CD4-positive, alpha-beta T cell (primary cell): ENCODE measurements at regions not wholly inside any gene's neighbourhood (a gene's known extent, or its start where the extent isn't known, plus 50 kb on each side); places are given as distances from the start of the nearest gene placed in this dataset.

Experiments
- ATAC-seq: fragments of 200-7000 bp; cut with Tn5 transposase; one replicate; pipeline ENCODE4 v1.10.0; 2022; ENCODE audit warnings: mild to moderate bottlenecking; ENCODE audit not compliant: poor library complexity
- CTCF ChIA-PET: fragments of 350-600 bp; sonication (Branson Sonifier 250); formaldehyde crosslinking; loops from one replicate; lab custom pipeline; 2021; ENCODE audit warnings: antibody characterized with exemption, inconsistent platforms; lab: Charles Lee
- POLR2A ChIA-PET: fragments of 350-600 bp; sonication (Branson Sonifier 250); formaldehyde crosslinking; loops from one replicate; lab custom pipeline; 2021; ENCODE audit warnings: antibody characterized with exemption, inconsistent platforms; lab: Charles Lee
- DNase-seq, 14 experiments: peaks; one replicate each; pipeline ENCODE4 v3.0.0-alpha.2; 2013 to 2020; ENCODE audit warnings: mixed read lengths in 2 of 14
- H3K27ac ChIP-seq, 2 donors: one replicate each; pipeline versions ENCODE4 v1.5.1 to v1.7.0; 2013; ENCODE audit warnings: low read length in 2 of 2, low read depth in 1 of 2, mild to moderate bottlenecking in 1 of 2
- H3K27me3 ChIP-seq, 2 experiments: 1 replicate in 1 of 2; 2 replicates in 1 of 2; pipeline versions ENCODE4 v1.6.1 to v1.7.0; 2013; ENCODE audit warnings: low read length in 2 of 2, control low read depth in 1 of 2, mild to moderate bottlenecking in 1 of 2, moderate library complexity in 1 of 2; ENCODE audit not compliant: insufficient read depth in 2 of 2, control insufficient read depth in 1 of 2
- H3K36me3 ChIP-seq: one replicate; pipeline ENCODE4 v1.6.1; 2013; ENCODE audit warnings: low read length, control low read depth; ENCODE audit not compliant: insufficient read depth
- H3K4me1 ChIP-seq: one replicate; pipeline ENCODE4 v1.6.1; 2013; ENCODE audit warnings: low read length, control low read depth; ENCODE audit not compliant: insufficient read depth
- H3K4me3 ChIP-seq: one replicate; pipeline ENCODE4 v1.5.1; 2013; ENCODE audit warnings: mild to moderate bottlenecking, low read length, moderate library complexity
- H3K9me3 ChIP-seq, 2 experiments: 1 replicate in 1 of 2; 2 replicates in 1 of 2; pipeline versions ENCODE4 v1.6.1 to v1.7.0; 2013; ENCODE audit warnings: low read length in 2 of 2, mild to moderate bottlenecking in 2 of 2, control low read depth in 1 of 2, moderate library complexity in 1 of 2; ENCODE audit not compliant: control insufficient read depth in 1 of 2, insufficient read depth in 1 of 2
- H3K27ac Mint-ChIP-seq: one replicate; pipeline ENCODE4 v1.8.0; 2020; ENCODE audit warnings: mixed read lengths
- H3K27me3 Mint-ChIP-seq: one replicate; pipeline ENCODE4 v1.8.0; 2021; ENCODE audit warnings: mixed read lengths
- H3K36me3 Mint-ChIP-seq: one replicate; pipeline ENCODE4 v1.8.0; 2021; ENCODE audit warnings: low read depth, mixed read lengths
- H3K4me1 Mint-ChIP-seq: one replicate; pipeline ENCODE4 v1.8.0; 2021; ENCODE audit warnings: low read depth, mixed read lengths
- H3K4me3 Mint-ChIP-seq: one replicate; pipeline ENCODE4 v1.8.0; 2020; ENCODE audit warnings: mild to moderate bottlenecking, mixed read lengths
- H3K9me3 Mint-ChIP-seq: one replicate; pipeline ENCODE4 v1.8.0; 2020; ENCODE audit warnings: mixed read lengths
- intact Hi-C, 2 experiments: fragments of 100-400 bp; cut with DNase I in 1 of 2; cut with micrococcal nuclease in 1 of 2; formaldehyde crosslinking; loops; one replicate each; pipeline versions ENCODE4 v1.15.1 to v1.9.0; 2023 to 2025; cut with DNase I, micrococcal nuclease
- TF ChIP-seq, protein P1 (sequence below): fragments of 200-600 bp; IDR thresholded peaks from one replicate; pipeline ENCODE4 v1.8.0; 2022; ENCODE audit warnings: antibody characterized with exemption, mild to moderate bottlenecking

DNA sequence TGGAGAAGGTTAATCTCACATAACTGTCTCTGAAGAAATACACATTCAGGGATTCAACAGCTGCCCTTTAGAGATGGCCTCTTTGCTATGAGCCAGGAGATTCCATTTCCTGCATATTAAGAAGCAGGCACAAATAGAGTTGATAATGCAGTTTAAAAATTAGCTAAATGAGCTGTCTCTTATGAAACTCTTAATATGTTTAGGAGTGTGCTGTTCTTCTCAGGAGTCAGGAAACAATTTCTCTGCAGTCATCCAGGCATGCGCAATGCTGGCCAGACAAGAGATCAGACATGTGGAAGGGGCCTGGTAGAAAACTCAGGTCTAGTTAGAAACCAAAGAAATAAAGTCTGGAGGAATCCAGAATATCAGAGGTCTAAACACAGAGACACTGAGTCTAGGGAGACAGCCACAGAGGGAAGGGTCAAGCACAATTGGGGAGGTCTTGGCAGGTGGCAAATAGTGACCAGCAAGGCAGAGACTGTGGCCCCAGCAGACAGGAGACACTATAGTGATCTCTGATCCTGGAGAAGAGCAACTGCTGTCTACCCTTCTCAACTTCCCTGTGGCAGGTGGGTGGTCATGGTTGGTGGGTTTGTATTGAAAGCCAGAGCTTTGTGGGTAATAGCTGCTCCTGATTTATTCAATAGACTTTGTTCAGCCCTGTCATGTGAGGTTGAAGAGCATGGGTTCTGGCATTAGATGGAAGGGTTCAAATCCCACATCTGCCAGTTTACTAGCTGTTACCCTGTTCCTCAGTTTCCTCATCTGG is 185.8 kb upstream of the RMST start:
- no peaks in the 10 kb centered on the region for H3K4me1 Mint-ChIP-seq
- Histone ChIP-seq H3K9me3 (no peaks in the 10 kb centered on the region), H3K27ac (no peak overlapping the region), H3K36me3 (no peaks in the 10 kb centered on the region), H3K4me3 (no peak overlapping the region), H3K4me1 (no peaks in the 10 kb centered on the region), H3K27me3 (peaks cover 0 to 18% of the 10 kb centered on the region in 2 experiments)
- intact Hi-C loops: no loop called here
- DNase-seq (no peak), ATAC-seq (no peak)
- H3K27ac Mint-ChIP-seq: no peak overlapping the region
- ChIA-PET CTCF (no interaction called here), POLR2A (no interaction called here)
- H3K4me3 Mint-ChIP-seq: no peak overlapping the region
- peaks cover 2% of the 10 kb centered on the region for H3K9me3 Mint-ChIP-seq
- TF ChIP-seq, protein P1, sequence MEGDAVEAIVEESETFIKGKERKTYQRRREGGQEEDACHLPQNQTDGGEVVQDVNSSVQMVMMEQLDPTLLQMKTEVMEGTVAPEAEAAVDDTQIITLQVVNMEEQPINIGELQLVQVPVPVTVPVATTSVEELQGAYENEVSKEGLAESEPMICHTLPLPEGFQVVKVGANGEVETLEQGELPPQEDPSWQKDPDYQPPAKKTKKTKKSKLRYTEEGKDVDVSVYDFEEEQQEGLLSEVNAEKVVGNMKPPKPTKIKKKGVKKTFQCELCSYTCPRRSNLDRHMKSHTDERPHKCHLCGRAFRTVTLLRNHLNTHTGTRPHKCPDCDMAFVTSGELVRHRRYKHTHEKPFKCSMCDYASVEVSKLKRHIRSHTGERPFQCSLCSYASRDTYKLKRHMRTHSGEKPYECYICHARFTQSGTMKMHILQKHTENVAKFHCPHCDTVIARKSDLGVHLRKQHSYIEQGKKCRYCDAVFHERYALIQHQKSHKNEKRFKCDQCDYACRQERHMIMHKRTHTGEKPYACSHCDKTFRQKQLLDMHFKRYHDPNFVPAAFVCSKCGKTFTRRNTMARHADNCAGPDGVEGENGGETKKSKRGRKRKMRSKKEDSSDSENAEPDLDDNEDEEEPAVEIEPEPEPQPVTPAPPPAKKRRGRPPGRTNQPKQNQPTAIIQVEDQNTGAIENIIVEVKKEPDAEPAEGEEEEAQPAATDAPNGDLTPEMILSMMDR: no peak
- no peaks in the 10 kb centered on the region for H3K36me3 Mint-ChIP-seq
- peaks cover 39% of the 10 kb centered on the region for H3K27me3 Mint-ChIP-seq

DNA sequence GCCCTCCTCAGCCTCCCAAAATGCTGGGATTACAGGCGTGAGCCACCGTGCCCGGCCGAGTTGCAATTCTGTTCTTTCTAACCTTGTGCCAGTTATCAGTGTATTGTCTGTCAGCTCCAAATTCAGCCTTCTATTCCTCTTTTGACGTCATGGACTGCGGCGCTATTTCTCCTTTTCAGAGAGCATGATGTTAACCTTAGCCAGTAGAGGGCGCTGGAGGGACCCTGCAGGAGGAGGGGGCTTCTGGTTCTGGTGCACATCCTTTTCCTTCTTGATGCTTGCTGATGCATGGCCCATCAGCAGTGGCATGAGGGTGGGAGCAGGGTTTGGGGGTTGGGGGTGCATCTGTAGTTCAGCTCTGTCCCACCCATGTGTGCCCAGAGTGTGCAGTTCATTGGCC is 179.3 kb upstream of the RMST start:
- intact Hi-C loops: no loop called here
- no peak overlapping the region for H3K4me3 Mint-ChIP-seq
- POLR2A ChIA-PET: no interaction called here

DNA sequence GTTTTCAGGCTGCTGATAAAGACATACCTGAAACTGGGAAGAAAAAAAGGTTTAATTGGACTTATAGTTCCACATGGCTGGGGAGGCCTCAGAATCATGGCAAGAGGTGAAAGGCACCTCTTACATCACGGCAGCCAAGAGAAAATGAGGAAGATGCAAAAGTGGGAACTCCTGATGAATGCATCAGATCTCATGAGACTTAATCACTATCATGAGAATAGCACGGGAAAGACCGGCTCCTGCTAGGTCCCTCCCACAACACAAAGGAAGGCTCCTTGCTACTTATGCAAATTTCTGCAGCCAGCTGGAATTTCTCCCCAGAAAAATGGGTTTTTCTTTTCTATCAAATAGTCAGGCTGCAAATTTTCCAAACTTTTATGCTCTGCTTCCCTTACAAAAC is 174.1 kb upstream of the RMST start:
- ChIA-PET POLR2A (no interaction called here), CTCF (no interaction called here)
- Mint-ChIP-seq H3K36me3 (no peaks in the 10 kb centered on the region), H3K27me3 (peaks cover 14% of the 10 kb centered on the region), H3K4me1 (no peaks in the 10 kb centered on the region), H3K4me3 (no peak overlapping the region), H3K9me3 (no peaks in the 10 kb centered on the region), H3K27ac (no peak overlapping the region)
- Histone ChIP-seq H3K4me1 (no peaks in the 10 kb centered on the region), H3K27ac (no peak overlapping the region), H3K9me3 (peaks cover 0 to 2% of the 10 kb centered on the region in 2 experiments), H3K4me3 (no peak overlapping the region), H3K27me3 (no peaks in the 10 kb centered on the region), H3K36me3 (no peaks in the 10 kb centered on the region)
- no peak for DNase-seq
- TF ChIP-seq, protein P1: no peak
- intact Hi-C loops: no loop called here
- no peak for ATAC-seq

More for the DNA sequence above, 179.3 kb upstream of the RMST start:
- peak in 2 of 14 experiments; percentile 4 to 12 for DNase-seq
- Histone ChIP-seq H3K4me1 (no peaks in the 10 kb centered on the region), H3K4me3 (no peak overlapping the region), H3K36me3 (no peaks in the 10 kb centered on the region), H3K9me3 (peaks cover 0 to 5% of the 10 kb centered on the region in 2 experiments), H3K27ac (no peak overlapping the region), H3K27me3 (peaks cover 0 to 5% of the 10 kb centered on the region in 2 experiments)
- Mint-ChIP-seq H3K4me1 (no peaks in the 10 kb centered on the region), H3K9me3 (no peaks in the 10 kb centered on the region), H3K27me3 (peaks cover 11% of the 10 kb centered on the region), H3K27ac (no peak overlapping the region), H3K36me3 (no peaks in the 10 kb centered on the region)
- TF ChIP-seq, protein P1: no peak
- CTCF ChIA-PET: interaction anchor here (0.7 kb wide), 1 partner anchor 14 kb away, joined by 3 read pairs; no protein-coding TSS in a partner anchor
- no peak for ATAC-seq
